GM12878 (cell line): ENCODE measurements at regions not wholly inside any gene's neighbourhood (a gene's known extent, or its start where the extent isn't known, plus 50 kb on each side); places are given as distances from the start of the nearest gene placed in this dataset.

Source experiments
- ATAC-seq: fragments of 200-7000 bp; cut with Tn5 transposase; 3 replicates; pipeline ENCODE4 v1.9.1; 2020; ENCODE audit warnings: mild to moderate bottlenecking, moderate library complexity
- BruUV-seq: library from RNA; stranded (reverse); fragments of 400-500 nt; replicated peaks from 2 replicates; lab custom pipeline; 2021; lab: Mats Ljungman, UMichigan
- CTCF ChIA-PET: fragments of 300-600 bp; sonication (Branson Sonifier 250); formaldehyde crosslinking; extraction: SDS; loops from one replicate; lab custom pipeline; 2021; ENCODE audit warnings: inconsistent platforms; lab: Yijun Ruan, JAX
- POLR2A ChIA-PET: fragments of 350-600 bp; formaldehyde crosslinking; extraction: SDS; loops from one replicate; lab custom pipeline; 2021; ENCODE audit warnings: inconsistent platforms; lab: Charles Lee
- RAD21 ChIA-PET: fragments of 300-600 bp; sonication (Branson Sonifier 250); formaldehyde crosslinking; loops from one replicate; lab custom pipeline; 2023; ENCODE audit warnings: antibody characterized with exemption; ENCODE audit not compliant: unreplicated experiment; lab: Charles Lee
- SMC1A ChIA-PET: fragments of 300-600 bp; sonication (Branson Sonifier 250); formaldehyde crosslinking; loops from one replicate; lab custom pipeline; 2023; ENCODE audit not compliant: unreplicated experiment, uncharacterized antibody; lab: Charles Lee
- DNase-seq: peaks from one replicate; pipeline ENCODE4 v3.0.0-alpha.2; 2011; ENCODE audit warnings: low read depth, low spot score
- FAIRE-seq: peaks from 3 replicates; lab custom pipeline; 2011; peaks lifted over from hg19 to GRCh38; lab: Jason Lieb, UNC
- H2AFZ ChIP-seq: 2 replicates; pipeline ENCODE4 v1.6.0; 2011; ENCODE audit warnings: low read depth, low read length, control low read depth; ENCODE audit not compliant: control insufficient read depth
- H3K27ac ChIP-seq: 2 replicates; pipeline ENCODE4 v1.5.1; 2011; ENCODE audit warnings: control low read depth; ENCODE audit not compliant: control insufficient read depth, insufficient read depth
- H3K27me3 ChIP-seq, 2 experiments: replicated peaks in 1 of 2; 2 replicates each; pipeline versions ENCODE4 v1.6.0 to v1.6.1; 2011; ENCODE audit warnings: low read length in 1 of 2; ENCODE audit not compliant: control insufficient read depth in 2 of 2, insufficient read depth in 2 of 2
- H3K36me3 ChIP-seq, 2 experiments: 2 replicates each; pipeline ENCODE4 v1.5.1; 2011; ENCODE audit warnings: low read length in 1 of 2; ENCODE audit not compliant: control insufficient read depth in 2 of 2, insufficient read depth in 2 of 2
- H3K4me1 ChIP-seq: 2 replicates; pipeline ENCODE4 v1.6.1; 2011; ENCODE audit warnings: mild to moderate bottlenecking, low read length, moderate library complexity, mixed read lengths; ENCODE audit not compliant: control insufficient read depth, insufficient read depth
- H3K4me2 ChIP-seq: 2 replicates; pipeline ENCODE4 v1.6.0; 2011; ENCODE audit warnings: control low read depth; ENCODE audit not compliant: control insufficient read depth, insufficient read depth
- H3K4me3 ChIP-seq: fragments of 200-600 bp; sonication (generic); 2 replicates; pipeline ENCODE4 v1.5.1; 2016
- H3K79me2 ChIP-seq: 2 replicates; pipeline ENCODE4 v1.6.0; 2011; ENCODE audit warnings: low read length; ENCODE audit not compliant: control insufficient read depth, insufficient read depth
- H3K9ac ChIP-seq: 2 replicates; pipeline ENCODE4 v1.8.0; 2011; ENCODE audit warnings: low read length, control low read depth, mixed read lengths; ENCODE audit not compliant: control insufficient read depth, insufficient read depth
- H3K9me3 ChIP-seq: replicated peaks from 3 replicates; pipeline ENCODE4 v1.5.1; 2011; ENCODE audit warnings: mild to moderate bottlenecking, low read length; ENCODE audit not compliant: control insufficient read depth, insufficient read depth
- H4K20me1 ChIP-seq: 2 replicates; pipeline ENCODE4 v1.6.0; 2011; ENCODE audit not compliant: control insufficient read depth, insufficient read depth
- ATF7 ChIP-seq: fragments of 450-650 bp; IDR thresholded peaks from 2 replicates; pipeline ENCODE4 v1.6.1; 2016; ENCODE audit warnings: low read depth, mild to moderate bottlenecking
- BCLAF1 ChIP-seq: fragments of 450-650 bp; IDR thresholded peaks from 2 replicates; pipeline ENCODE4 v1.6.1; 2017; ENCODE audit warnings: antibody characterized with exemption, mild to moderate bottlenecking, moderate library complexity
- EZH2 ChIP-seq: IDR thresholded peaks from 2 replicates; pipeline ENCODE4 v1.6.1; 2012; ENCODE audit warnings: low read depth, mild to moderate bottlenecking, control low read depth, inconsistent platforms, low read length, borderline replicate concordance; ENCODE audit not compliant: control insufficient read depth
- HDAC2 ChIP-seq: fragments of 200-600 bp; sonication (generic); IDR thresholded peaks from 2 replicates; pipeline ENCODE4 v1.6.1; 2017
- IRF5 ChIP-seq: fragments of 450-650 bp; IDR thresholded peaks from 2 replicates; pipeline ENCODE4 v1.6.1; 2017; ENCODE audit warnings: borderline replicate concordance
- JUND ChIP-seq: IDR thresholded peaks from 2 replicates; pipeline ENCODE4 v1.6.1; 2012; ENCODE audit warnings: low read depth, mild to moderate bottlenecking, low read length, improper control_type of control experiment, moderate library complexity
- MEF2A ChIP-seq: IDR thresholded peaks from 2 replicates; pipeline ENCODE4 v1.6.1; 2011; ENCODE audit warnings: low read depth, mild to moderate bottlenecking, low read length, moderate library complexity; ENCODE audit not compliant: insufficient read depth
- MXI1 ChIP-seq: fragments of 150-350 bp; IDR thresholded peaks from 2 replicates; pipeline ENCODE4 v1.6.1; 2011; ENCODE audit warnings: low read depth, mild to moderate bottlenecking, inconsistent platforms, low read length, improper control_type of control experiment
- POLR2AphosphoS2 ChIP-seq: IDR thresholded peaks from 2 replicates; pipeline ENCODE4 v1.6.1; 2011; ENCODE audit warnings: low read depth, mild to moderate bottlenecking, low read length, improper control_type of control experiment, moderate library complexity
- RBBP5 ChIP-seq: fragments of 200-600 bp; sonication (generic); conservative IDR thresholded peaks from 2 replicates; pipeline ENCODE4 v1.6.1; 2016
- RELA ChIP-seq: fragments of 450-650 bp; IDR thresholded peaks from 2 replicates; pipeline ENCODE4 v1.8.0; 2014; ENCODE audit warnings: borderline replicate concordance; ENCODE audit not compliant: partially characterized antibody
- SREBF2 ChIP-seq: IDR thresholded peaks from 2 replicates; pipeline ENCODE4 v1.6.1; 2012; ENCODE audit warnings: mild to moderate bottlenecking, low read length
- TCF3 ChIP-seq: IDR thresholded peaks from 2 replicates; pipeline ENCODE4 v1.6.1; 2012; ENCODE audit warnings: low read depth, mild to moderate bottlenecking, low read length, borderline replicate concordance; ENCODE audit not compliant: insufficient read depth
- TCF7 ChIP-seq: IDR thresholded peaks from 2 replicates; pipeline ENCODE4 v1.6.1; 2014; ENCODE audit warnings: antibody characterized with exemption, borderline replicate concordance
- WGBS: methylation state at CpG from one replicate; pipeline ENCODE4 v1.1.6; 2016; ENCODE audit warnings: low lambda C conversion rate; ENCODE audit not compliant: insufficient replicate concordance, insufficient coverage; ENCODE audit errors: missing lambda C conversion rate; 5-methylcytosine and 5-hydroxymethylcytosine counted together
- in situ Hi-C: fragments of 300-500 bp; cut with MboI; formaldehyde crosslinking; loops from 9 replicates; pipeline ENCODE4 v1.14.3; 2018; ENCODE audit warnings: mixed read lengths
- intact Hi-C: fragments of 100-400 bp; cut with micrococcal nuclease; formaldehyde crosslinking; loops from one replicate; pipeline ENCODE4 v1.14.2; 2022; ENCODE audit not compliant: unreplicated experiment
- TF ChIP-seq, protein P1 (sequence below): fragments of 450-650 bp; formaldehyde crosslinking; IDR thresholded peaks from 2 replicates; pipeline ENCODE4 v1.5.0; 2022; ENCODE audit warnings: mild to moderate bottlenecking, missing genetic modification characterization

GRCh38 chr4:170662250-170662649 lies 572.5 kb upstream of the AADAT start:
- 5% methylated on average over 4 of the region's 4 CpGs for WGBS
- H4K20me1 ChIP-seq = no peaks in the 10 kb centered on the region
- ChIA-PET RAD21 (interaction anchor here (0.8 kb wide), 1 partner anchor 55 kb away, joined by 3 read pairs; no protein-coding TSS in a partner anchor), SMC1A (interaction anchor here (0.8 kb wide), 1 partner anchor 11 kb away, joined by 3 read pairs; no protein-coding TSS in a partner anchor), POLR2A (no interaction called here), CTCF (no interaction called here)
- FAIRE-seq (no peak), ATAC-seq (no peak), DNase-seq (no peak)
- H3K4me3 ChIP-seq = no peak overlapping the region
- no peaks in the 10 kb centered on the region; the same call in 2 of the 3 replicates for H3K9me3 ChIP-seq
- intact Hi-C loops (no loop called here), in situ Hi-C loops (no loop called here)
- no TSS peak for BruUV-seq
- H2AFZ ChIP-seq = no peak overlapping the region
- H3K79me2 ChIP-seq = no peaks in the 10 kb centered on the region
- no peaks in the 10 kb centered on the region for H3K27me3 ChIP-seq
- no peaks in the 10 kb centered on the region for H3K36me3 ChIP-seq
- no peaks in the 10 kb centered on the region for H3K4me1 ChIP-seq
- H3K27ac ChIP-seq = no peak overlapping the region
- H3K9ac ChIP-seq = no peak overlapping the region
- H3K4me2 ChIP-seq = no peak overlapping the region
- TF ChIP-seq MEF2A (no peak), JUND (no peak), RELA (no peak), IRF5 (no peak), MXI1 (no peak), TCF7 (no peak), HDAC2 (no peak), ATF7 (no peak), SREBF2 (no peak), TCF3 (no peak), RBBP5 (no peak), BCLAF1 (no peak), POLR2AphosphoS2 (no peak), EZH2 (no peak)
- TF ChIP-seq, protein P1, sequence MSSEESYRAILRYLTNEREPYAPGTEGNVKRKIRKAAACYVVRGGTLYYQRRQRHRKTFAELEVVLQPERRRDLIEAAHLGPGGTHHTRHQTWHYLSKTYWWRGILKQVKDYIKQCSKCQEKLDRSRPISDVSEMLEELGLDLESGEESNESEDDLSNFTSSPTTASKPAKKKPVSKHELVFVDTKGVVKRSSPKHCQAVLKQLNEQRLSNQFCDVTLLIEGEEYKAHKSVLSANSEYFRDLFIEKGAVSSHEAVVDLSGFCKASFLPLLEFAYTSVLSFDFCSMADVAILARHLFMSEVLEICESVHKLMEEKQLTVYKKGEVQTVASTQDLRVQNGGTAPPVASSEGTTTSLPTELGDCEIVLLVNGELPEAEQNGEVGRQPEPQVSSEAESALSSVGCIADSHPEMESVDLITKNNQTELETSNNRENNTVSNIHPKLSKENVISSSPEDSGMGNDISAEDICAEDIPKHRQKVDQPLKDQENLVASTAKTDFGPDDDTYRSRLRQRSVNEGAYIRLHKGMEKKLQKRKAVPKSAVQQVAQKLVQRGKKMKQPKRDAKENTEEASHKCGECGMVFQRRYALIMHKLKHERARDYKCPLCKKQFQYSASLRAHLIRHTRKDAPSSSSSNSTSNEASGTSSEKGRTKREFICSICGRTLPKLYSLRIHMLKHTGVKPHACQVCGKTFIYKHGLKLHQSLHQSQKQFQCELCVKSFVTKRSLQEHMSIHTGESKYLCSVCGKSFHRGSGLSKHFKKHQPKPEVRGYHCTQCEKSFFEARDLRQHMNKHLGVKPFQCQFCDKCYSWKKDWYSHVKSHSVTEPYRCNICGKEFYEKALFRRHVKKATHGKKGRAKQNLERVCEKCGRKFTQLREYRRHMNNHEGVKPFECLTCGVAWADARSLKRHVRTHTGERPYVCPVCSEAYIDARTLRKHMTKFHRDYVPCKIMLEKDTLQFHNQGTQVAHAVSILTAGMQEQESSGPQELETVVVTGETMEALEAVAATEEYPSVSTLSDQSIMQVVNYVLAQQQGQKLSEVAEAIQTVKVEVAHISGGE (CRISPR knock-in tag) = no peak
